HG02588 (cell line): ENCODE measurements at regions not wholly inside any gene's neighbourhood (a gene's known extent, or its start where the extent isn't known, plus 50 kb on each side); places are given as distances from the start of the nearest gene placed in this dataset.
"Not testable (repeated sequence)": the region's sequence is repeated elsewhere in the genome, so short reads cannot be mapped to it uniquely, and the experiment has no call there.

Source experiments
- ATAC-seq: cut with Tn5 transposase; IDR thresholded peaks from one replicate; pipeline ENCODE4 v1.9.1; 2021; ENCODE audit warnings: mild to moderate bottlenecking, moderate library complexity; ENCODE audit not compliant: unreplicated experiment

- no peak for ATAC-seq
These were observed 79.0 kb upstream of the GMDS start for GRCh38 chr6:2324166-2324953.

GRCh38 chr6:2317498-2317897 is 72.1 kb upstream of the GMDS start:
- ATAC-seq, result not testable (repeated sequence)

GRCh38 chr6:2314641-2315040 is 69.2 kb upstream of the GMDS start:
- no peak for ATAC-seq

- ATAC-seq, result no peak
These were observed 64.6 kb upstream of the GMDS start for GRCh38 chr6:2310042-2310441.

- no peak for ATAC-seq
These were observed 63.7 kb upstream of the GMDS start for GRCh38 chr6:2309122-2309521.

- no peak for ATAC-seq
These were observed 62.4 kb upstream of the GMDS start for GRCh38 chr6:2307799-2308198.

- ATAC-seq, result no peak
These were observed 60.5 kb upstream of the GMDS start for GRCh38 chr6:2305951-2306350.

- ATAC-seq, result not testable (repeated sequence)
These were observed 57.1 kb upstream of the GMDS start for GRCh38 chr6:2302482-2302881.

GRCh38 chr6:2296781-2297180 is 51.4 kb upstream of the GMDS start:
- no peak for ATAC-seq
